ENCODE measurements at regions not wholly inside any gene's neighbourhood (a gene's known extent, or its start where the extent isn't known, plus 50 kb on each side); places are given as distances from the start of the nearest gene placed in this dataset.

DNA sequence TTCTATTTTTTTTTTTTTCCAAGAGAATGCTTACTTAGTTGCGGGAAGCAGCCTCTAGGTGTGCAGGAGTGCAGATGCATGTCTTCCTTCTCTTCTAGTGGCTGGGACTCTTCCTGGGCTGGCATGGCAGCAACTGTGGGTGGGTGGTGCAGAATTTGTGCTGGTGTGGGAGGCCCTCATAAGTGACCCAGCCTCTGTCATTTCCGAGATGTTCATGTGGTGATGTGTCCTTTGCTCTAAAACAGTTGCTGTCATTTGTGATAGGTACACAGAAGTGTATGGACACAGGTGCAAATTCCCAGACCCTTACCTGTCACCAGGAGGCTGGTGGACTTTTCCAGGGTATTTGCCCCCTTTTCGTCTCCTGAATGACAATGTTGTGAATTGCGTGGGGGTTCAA lies 367.7 kb downstream of the KCNRG start:
- TF ChIP-seq, protein P1, sequence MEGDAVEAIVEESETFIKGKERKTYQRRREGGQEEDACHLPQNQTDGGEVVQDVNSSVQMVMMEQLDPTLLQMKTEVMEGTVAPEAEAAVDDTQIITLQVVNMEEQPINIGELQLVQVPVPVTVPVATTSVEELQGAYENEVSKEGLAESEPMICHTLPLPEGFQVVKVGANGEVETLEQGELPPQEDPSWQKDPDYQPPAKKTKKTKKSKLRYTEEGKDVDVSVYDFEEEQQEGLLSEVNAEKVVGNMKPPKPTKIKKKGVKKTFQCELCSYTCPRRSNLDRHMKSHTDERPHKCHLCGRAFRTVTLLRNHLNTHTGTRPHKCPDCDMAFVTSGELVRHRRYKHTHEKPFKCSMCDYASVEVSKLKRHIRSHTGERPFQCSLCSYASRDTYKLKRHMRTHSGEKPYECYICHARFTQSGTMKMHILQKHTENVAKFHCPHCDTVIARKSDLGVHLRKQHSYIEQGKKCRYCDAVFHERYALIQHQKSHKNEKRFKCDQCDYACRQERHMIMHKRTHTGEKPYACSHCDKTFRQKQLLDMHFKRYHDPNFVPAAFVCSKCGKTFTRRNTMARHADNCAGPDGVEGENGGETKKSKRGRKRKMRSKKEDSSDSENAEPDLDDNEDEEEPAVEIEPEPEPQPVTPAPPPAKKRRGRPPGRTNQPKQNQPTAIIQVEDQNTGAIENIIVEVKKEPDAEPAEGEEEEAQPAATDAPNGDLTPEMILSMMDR (IDR thresholded peaks at IDR 0.05) = no peak
- no peak for TF ChIP-seq POLR2A (IDR thresholded peaks at IDR 0.05)

All from heart left ventricle (tissue), 13 donors.